ENCODE measurements at regions not wholly inside any gene's neighbourhood (a gene's known extent, or its start where the extent isn't known, plus 50 kb on each side); places are given as distances from the start of the nearest gene placed in this dataset.

DNA sequence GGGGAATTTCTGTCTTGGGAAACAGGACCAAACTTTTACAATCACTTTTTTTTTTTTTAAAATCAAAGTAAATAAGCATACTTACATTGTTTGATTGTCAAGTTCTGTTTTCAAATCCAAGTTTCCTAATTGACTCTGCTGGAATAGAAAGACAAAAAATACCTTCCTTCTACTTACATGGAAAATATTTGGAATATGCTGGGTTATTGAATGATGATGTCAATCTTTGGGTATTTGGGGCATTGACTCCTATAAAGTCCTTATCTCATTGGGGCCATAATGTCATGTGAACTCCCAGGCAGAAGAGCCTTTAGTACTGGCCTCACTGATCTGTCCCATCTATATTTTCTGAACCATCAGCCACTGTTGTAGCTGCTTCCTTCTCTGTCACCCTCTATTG lies 122.6 kb upstream of the NOX3 start:
- TF ChIP-seq, protein P1, sequence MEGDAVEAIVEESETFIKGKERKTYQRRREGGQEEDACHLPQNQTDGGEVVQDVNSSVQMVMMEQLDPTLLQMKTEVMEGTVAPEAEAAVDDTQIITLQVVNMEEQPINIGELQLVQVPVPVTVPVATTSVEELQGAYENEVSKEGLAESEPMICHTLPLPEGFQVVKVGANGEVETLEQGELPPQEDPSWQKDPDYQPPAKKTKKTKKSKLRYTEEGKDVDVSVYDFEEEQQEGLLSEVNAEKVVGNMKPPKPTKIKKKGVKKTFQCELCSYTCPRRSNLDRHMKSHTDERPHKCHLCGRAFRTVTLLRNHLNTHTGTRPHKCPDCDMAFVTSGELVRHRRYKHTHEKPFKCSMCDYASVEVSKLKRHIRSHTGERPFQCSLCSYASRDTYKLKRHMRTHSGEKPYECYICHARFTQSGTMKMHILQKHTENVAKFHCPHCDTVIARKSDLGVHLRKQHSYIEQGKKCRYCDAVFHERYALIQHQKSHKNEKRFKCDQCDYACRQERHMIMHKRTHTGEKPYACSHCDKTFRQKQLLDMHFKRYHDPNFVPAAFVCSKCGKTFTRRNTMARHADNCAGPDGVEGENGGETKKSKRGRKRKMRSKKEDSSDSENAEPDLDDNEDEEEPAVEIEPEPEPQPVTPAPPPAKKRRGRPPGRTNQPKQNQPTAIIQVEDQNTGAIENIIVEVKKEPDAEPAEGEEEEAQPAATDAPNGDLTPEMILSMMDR (optimal IDR thresholded peaks at IDR 0.05 in 1 of 3, IDR thresholded peaks at IDR 0.05 in 1 of 3, conservative IDR thresholded peaks at IDR 0.05 in 1 of 3; ENCODE audit: extremely low read depth in 1 of 3, insufficient read depth in 2 of 3, low read length in 3 of 3) = no peak
- TF ChIP-seq EZH2 (IDR thresholded peaks at IDR 0.05; ENCODE audit: low read length) = no peak
- H4K20me1 ChIP-seq (ENCODE audit: control insufficient read depth, extremely low read depth, insufficient read depth, low read length) = no peaks in the 10 kb centered on the region
- H3K9me1 ChIP-seq (ENCODE audit: control insufficient read depth, extremely low read depth, insufficient read depth, low read length) = no peaks in the 10 kb centered on the region
- H3K4me3 ChIP-seq (ENCODE audit: control insufficient read depth in 2 of 3, extremely low read depth in 1 of 3, insufficient read depth in 2 of 3, low read depth in 1 of 3, low read length in 3 of 3) = no peak overlapping the region
- no peaks in the 10 kb centered on the region for H3K27me3 ChIP-seq (ENCODE audit: control insufficient read depth, extremely low read depth, insufficient read depth, low read length)
- no peaks in the 10 kb centered on the region for H3K4me1 ChIP-seq (ENCODE audit: control insufficient read depth, extremely low read depth, insufficient read depth, low read length)
- FAIRE-seq (no peak), DNase-seq (ENCODE audit: low read depth, low spot score) (no peak)
- no peak overlapping the region for H3K27ac ChIP-seq (ENCODE audit: control insufficient read depth, insufficient read depth, low read length)
- dilution Hi-C loops (cut with MboI; ENCODE audit: extremely low pct_ligation_motif_present, low sequenced_read_pairs) = no loop called here
- no peaks in the 10 kb centered on the region for H3K9me3 ChIP-seq (ENCODE audit: control insufficient read depth, low read depth, low read length)
- no peak overlapping the region for H3K4me2 ChIP-seq (ENCODE audit: control insufficient read depth, extremely low read depth, insufficient read depth, low read depth, low read length)
- H2AFZ ChIP-seq (ENCODE audit: control insufficient read depth, low read length) = no peak overlapping the region
- no peak overlapping the region for H3K9ac ChIP-seq (ENCODE audit: control insufficient read depth, extremely low read depth, insufficient read depth, low read length)
- H3K36me3 ChIP-seq (ENCODE audit: control insufficient read depth in 2 of 2, extremely low read depth in 1 of 2, insufficient read depth in 2 of 2, low read length in 2 of 2) = no peaks in the 10 kb centered on the region
- H3K79me2 ChIP-seq (ENCODE audit: control insufficient read depth, insufficient read depth, low read length) = no peaks in the 10 kb centered on the region

DNA sequence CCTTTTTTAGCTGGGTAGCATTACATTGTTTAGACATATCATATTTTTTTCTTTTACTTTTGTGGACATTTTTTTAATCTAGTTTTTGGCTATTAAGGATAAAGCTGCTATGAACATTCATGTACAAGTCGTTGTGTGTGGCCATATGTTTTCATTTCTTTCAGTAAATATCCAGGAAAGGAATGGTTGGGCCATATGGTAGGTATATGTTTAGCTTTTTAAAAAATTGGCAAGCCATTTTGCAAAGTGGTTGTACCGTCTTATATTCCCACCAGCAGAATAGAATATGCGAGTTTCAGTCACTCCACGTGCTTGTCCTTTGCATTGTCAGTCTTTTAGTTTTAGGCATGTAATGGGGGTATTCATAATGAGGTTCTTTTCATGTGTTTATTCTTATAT lies 106.3 kb upstream of the NOX3 start:
- FAIRE-seq (no peak), DNase-seq (ENCODE audit: low read depth, low spot score) (no peak)
- Histone ChIP-seq H3K27ac (ENCODE audit: control insufficient read depth, insufficient read depth, low read length) (no peak overlapping the region), H3K79me2 (ENCODE audit: control insufficient read depth, insufficient read depth, low read length) (no peaks in the 10 kb centered on the region), H3K36me3 (ENCODE audit: control insufficient read depth in 2 of 2, extremely low read depth in 1 of 2, insufficient read depth in 2 of 2, low read length in 2 of 2) (no peaks in the 10 kb centered on the region), H3K27me3 (ENCODE audit: control insufficient read depth, extremely low read depth, insufficient read depth, low read length) (no peaks in the 10 kb centered on the region), H4K20me1 (ENCODE audit: control insufficient read depth, extremely low read depth, insufficient read depth, low read length) (no peaks in the 10 kb centered on the region), H3K4me2 (ENCODE audit: control insufficient read depth, extremely low read depth, insufficient read depth, low read depth, low read length) (no peak overlapping the region), H3K4me3 (ENCODE audit: control insufficient read depth in 2 of 3, extremely low read depth in 1 of 3, insufficient read depth in 2 of 3, low read depth in 1 of 3, low read length in 3 of 3) (no peak overlapping the region), H3K9me3 (ENCODE audit: control insufficient read depth, low read depth, low read length) (no peaks in the 10 kb centered on the region), H3K4me1 (ENCODE audit: control insufficient read depth, extremely low read depth, insufficient read depth, low read length) (no peaks in the 10 kb centered on the region), H2AFZ (ENCODE audit: control insufficient read depth, low read length) (no peak overlapping the region), H3K9me1 (ENCODE audit: control insufficient read depth, extremely low read depth, insufficient read depth, low read length) (no peaks in the 10 kb centered on the region), H3K9ac (ENCODE audit: control insufficient read depth, extremely low read depth, insufficient read depth, low read length) (no peak overlapping the region)
- TF ChIP-seq EZH2 (IDR thresholded peaks at IDR 0.05; ENCODE audit: low read length) = no peak
- TF ChIP-seq, protein P1 (optimal IDR thresholded peaks at IDR 0.05 in 1 of 3, IDR thresholded peaks at IDR 0.05 in 1 of 3, conservative IDR thresholded peaks at IDR 0.05 in 1 of 3; ENCODE audit: extremely low read depth in 1 of 3, insufficient read depth in 2 of 3, low read length in 3 of 3) = no peak
- dilution Hi-C loops (cut with MboI; ENCODE audit: extremely low pct_ligation_motif_present, low sequenced_read_pairs) = no loop called here

All from keratinocyte (primary cell).